GM18511 (cell line): ENCODE measurements at regions not wholly inside any gene's neighbourhood (a gene's known extent, or its start where the extent isn't known, plus 50 kb on each side); places are given as distances from the start of the nearest gene placed in this dataset.
"Not testable (repeated sequence)": the region's sequence is repeated elsewhere in the genome, so short reads cannot be mapped to it uniquely, and the experiment has no call there.

Experiments used
- ATAC-seq: cut with Tn5 transposase; IDR thresholded peaks from one replicate; pipeline ENCODE4 v1.9.1; 2021; ENCODE audit warnings: mild to moderate bottlenecking, moderate library complexity; ENCODE audit not compliant: unreplicated experiment

DNA sequence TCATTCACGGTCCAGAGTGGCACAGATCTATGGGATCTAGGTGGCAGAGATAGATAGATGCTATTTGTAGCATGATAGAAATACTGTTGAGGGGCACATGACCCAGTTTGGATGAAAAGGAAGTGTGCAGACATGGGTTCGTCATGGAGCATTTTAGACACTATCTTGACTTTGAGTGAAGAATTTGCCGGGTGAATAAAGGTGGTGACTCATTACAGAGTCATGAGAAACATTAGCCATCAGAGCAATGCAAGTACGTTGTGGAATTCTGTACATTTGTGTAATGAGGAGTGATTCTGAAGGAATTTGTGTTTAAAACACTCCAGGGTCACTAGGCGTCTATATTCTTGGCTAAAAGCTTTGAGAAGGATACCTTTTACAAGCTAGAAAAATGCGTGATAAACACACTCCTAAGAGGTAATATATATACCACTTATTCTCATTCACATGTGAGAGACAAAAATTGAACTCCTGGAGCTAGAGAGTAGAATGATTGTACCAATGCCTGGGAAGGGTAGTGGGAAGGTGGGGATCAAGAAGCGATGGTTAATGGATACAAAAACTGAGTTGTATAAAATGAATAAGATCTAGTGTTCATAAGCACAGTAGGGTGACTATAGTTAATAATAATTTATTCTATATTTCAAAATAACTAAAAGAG, 593.7 kb upstream of the LUZP2 start:
- ATAC-seq = no peak

DNA sequence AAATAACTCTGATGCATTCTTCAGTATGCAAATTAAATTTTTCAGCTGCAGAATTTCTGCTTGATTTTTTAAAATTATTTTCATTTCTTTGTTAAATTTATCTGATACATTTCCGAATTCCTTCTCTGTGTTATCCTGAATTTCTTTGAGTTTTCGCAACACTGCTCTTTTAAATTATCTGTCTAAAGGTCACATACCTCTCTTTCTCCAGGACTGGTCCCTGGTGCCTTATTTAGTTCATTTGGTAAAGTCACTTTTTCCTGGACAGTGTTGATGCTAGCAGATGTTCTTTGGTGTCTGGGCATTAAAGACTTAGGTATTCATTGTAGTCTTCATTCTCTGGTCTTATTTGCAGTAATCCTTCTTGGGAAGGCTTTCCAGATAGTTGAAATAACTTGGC, 577.4 kb upstream of the LUZP2 start:
- ATAC-seq = no peak

GRCh38 chr11:23923357-23923756, 573.5 kb upstream of the LUZP2 start:
- no peak for ATAC-seq

GRCh38 chr11:23924226-23924625, 572.6 kb upstream of the LUZP2 start:
- no peak for ATAC-seq

DNA sequence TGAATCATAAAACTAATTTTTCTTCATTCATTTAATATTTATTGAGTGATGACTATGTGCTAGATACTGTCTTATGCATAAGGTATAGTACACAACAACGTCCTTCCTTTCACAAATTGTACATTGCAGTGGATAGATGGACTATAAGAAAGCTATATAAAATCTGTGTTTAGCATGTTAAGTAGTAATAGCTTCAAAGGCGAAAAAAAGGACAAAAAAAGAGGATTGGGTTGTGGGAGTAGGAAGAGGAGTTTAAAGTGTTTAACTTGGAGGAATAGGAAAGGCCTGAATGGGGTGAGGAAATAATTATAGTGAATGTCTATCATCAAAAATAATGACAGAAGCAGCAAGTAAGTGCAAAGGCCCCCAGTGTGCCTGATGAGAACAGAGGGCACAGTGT, 565.4 kb upstream of the LUZP2 start:
- no peak for ATAC-seq

- no peak for ATAC-seq
Measured at GRCh38 chr11:23932485-23932898, 564.4 kb upstream of the LUZP2 start.

DNA sequence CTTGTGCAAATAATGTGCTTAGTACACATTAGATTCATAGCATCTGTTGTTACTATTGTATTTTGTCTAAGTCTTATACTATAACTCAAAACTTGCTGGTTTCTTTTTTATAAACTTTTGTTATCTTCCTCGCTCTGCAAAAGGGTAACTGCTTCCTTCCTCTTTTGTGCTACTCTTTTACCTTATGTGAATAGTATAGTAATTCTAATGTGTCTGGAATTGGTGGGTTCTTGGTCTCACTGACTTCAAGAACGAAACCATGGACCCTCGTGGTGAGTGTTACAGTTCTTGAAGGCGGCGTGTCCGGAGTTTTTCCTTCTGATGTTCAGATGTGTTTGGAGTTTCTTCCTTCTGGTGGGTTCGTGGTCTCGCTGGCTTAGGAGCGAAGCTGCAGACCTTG, 563.1 kb upstream of the LUZP2 start:
- ATAC-seq = no peak

DNA sequence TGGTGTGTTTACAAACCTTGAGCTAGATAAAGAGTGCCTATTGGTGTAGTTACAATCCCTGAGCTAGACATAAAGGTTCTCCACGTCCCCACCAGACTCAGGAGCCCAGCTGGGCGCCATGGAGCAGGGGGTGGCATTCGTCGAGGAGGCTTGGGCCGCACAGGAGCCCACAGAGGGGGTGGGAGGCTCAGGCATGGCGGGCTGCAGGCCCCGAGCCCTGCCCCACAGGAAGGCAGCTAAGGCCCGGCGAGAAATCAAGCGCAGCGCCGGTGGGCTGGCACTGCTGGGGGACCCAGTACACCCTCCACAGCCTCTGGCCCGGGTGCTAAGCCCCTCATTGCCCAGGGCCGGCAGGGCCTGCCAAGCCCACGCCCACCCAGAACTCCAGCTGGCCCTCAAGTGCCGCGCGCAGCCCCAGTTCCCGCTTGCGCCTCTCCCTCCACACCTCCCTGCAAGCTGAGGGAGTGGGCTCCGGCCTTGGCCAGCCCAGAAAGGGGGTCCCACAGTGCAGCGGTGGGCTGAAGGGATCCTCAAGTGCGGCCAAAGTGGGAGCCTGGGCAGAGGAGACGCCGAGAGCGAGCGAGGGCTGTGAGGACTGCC, 562.1 kb upstream of the LUZP2 start:
- not testable (repeated sequence) for ATAC-seq

DNA sequence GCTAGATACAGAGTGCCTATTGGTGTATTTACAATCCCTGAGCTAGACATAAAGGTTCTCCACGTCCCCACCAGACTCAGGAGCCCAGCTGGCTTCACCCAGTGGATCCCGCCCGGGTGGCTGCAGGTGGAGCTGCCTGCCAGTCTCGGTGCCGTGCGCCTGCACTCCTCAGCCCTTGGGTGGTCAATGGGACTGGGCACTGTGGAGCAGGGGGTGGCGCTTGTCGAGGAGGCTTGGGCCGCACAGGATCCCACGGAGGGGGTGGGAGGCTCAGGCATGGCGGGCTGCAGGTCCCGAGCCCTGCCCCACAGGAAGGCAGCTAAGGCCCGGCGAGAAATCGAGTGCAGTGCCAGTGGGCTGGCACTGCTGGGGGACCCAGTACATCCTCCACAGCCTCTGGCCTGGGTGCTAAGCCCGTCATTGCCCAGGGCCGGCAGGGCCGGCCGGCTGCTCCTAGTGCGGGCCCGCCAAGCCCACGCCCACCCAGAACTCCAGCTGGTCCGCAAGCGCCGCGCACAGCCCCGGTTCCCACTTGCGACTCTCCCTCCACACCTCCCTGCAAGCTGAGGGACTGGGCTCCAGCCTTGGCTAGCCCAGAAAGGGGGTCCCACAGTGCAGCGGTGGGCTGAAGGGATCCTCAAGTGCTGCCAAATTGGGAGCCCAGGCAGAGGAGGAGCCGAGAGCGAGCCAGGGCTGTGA, 554.6 kb upstream of the LUZP2 start:
- not testable (repeated sequence) for ATAC-seq

DNA sequence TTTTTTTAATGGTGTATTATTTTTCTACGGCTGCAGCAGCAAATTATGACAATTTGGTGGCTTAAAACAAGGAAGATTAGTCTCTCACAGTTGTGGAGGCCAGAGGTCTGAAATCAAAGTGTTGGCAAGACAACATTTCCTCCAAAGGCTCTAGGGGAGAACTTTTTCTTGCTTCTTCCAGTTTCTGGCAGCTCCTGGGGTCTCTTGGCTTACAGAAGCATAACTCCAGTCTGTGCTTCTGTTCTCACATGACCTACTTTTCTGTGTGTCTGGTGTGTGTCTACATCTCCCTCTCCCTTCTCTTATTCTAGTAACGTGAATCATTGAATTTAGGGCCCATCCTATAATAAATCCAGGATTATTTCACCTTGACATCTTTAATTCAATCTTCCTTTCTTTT, 551.9 kb upstream of the LUZP2 start:
- no peak for ATAC-seq

DNA sequence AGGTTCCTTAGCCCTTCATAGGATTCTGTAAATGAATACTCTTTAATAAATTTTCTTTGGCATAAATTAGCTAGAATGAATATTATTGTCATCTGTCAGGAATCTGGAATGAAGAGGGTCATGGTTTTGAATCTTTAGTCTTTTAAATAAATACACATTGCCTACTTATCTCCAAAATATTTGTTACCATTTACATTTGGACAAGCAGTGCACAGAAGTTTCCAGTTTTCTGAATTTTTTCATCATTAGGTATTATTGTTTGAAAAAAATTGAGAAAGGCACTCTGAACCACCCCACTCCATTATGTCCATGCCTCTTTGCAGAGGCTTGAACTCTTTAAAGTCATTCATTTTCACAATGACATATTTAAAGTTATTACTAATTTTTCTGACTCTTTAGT, 549.0 kb upstream of the LUZP2 start:
- ATAC-seq = no peak

GRCh38 chr11:23948851-23949250, 548.0 kb upstream of the LUZP2 start:
- ATAC-seq = no peak

DNA sequence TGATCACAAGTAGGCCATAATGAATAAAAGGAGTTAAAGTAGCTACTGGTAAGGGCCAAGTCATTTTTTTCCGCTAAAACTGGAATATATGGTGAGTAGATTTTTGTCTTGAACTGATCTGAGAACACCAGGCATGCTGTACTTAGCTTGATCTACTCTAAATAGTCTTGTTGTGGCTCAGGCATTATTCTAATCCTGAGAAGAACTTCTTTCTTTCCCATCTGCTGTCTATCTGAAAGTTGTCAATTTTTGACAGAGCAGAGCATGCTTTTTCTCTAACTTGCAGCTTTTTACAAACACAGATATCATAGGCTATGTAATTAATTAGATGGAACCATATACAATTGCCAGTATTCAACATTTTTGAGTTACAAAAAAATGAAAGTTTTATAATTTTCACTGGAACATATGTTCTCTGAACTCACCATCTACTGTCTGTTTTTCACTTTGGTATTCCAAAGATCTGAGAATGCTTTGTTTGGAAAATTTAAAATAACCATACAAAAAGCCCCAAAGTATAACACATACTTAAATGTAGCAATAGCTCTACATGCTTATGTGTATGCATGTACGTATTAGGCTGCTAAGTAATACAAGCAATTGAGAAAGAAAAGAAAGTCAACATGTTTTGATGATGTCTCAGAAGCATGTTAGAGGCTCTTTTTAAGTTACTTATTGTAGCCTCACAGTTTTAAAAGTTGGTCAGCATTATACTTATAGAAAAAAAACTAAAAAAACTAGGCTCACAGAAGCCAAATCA, 542.7 kb upstream of the LUZP2 start:
- no peak for ATAC-seq

- ATAC-seq = no peak
Measured at GRCh38 chr11:23954730-23955129, 542.1 kb upstream of the LUZP2 start.

DNA sequence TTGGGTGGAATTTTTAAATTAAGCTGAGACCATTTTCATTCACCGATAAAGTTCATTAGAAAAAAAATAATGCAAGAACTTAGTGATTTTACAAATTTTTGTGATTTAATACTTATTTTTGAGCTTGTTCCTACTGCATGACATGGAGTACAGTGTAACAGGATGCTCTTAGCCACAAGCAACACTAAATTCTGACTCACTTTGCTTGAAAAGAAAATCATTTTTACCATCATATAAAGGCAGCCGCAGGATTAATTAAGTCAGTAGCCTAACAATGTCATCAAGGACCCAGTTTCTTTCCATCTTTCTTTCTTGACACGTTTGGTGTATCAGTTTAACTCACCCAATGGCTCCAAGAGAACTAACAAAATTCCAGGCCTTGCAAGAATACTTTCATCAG, 540.3 kb upstream of the LUZP2 start:
- ATAC-seq = no peak

DNA sequence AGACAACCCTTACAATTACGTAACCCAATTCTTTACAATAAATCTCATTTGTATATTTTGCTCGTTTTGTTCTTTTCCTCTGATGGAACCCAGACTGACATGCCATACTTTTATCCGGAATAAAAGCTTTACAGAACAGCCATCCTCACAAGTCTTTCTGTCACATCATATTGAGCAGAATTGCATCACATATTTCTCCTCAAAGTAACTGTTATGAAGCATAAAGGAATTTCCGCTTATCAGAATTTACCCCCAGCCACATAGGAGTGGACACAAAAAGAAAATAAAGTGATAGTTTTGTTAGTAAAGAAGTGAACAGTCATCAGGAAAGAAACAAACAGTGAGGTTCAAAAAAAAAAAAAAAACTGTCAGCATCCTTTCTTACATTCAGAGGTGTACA, 539.5 kb upstream of the LUZP2 start:
- ATAC-seq = no peak

DNA sequence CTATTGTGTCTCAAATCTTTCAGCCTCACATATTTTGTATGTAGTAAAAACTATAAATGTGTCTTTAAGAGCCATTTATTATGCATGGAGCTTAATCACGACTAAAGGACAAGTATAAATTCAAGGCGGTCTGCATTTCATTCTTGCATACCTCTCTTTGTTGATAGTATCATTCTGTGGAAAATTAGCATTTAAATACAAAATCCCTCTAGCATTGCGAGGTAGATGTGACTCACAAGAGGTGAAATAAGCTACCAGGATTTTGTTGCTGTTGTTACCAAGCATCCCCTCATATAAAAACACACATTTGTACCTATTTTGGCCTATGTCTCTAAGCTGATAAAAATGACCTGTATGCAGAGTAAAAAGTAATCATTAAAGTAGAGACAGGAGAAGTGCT, 537.4 kb upstream of the LUZP2 start:
- ATAC-seq = no peak

GRCh38 chr11:23961503-23962338, 535.1 kb upstream of the LUZP2 start:
- no peak for ATAC-seq

- no peak for ATAC-seq
Measured at GRCh38 chr11:23973244-23973643, 523.6 kb upstream of the LUZP2 start.

GRCh38 chr11:23974051-23974450, 522.8 kb upstream of the LUZP2 start:
- ATAC-seq = no peak

DNA sequence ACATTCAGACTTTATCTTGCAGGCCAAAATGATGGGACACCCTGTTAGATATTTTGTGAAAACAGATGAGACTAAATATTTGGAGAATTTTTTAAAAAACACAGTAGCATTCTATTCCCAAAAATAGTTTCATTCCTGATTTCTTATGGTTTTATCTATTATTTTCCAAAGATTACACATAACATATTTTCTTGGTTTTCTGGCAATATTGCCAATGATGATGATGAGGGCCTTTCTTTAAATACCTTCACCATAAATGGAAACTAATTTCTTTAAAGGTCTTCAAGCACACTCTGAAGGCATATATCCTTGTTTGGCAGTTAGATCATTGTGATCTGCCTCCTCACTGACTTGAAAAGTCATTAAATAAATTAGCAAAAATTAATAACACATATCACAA, 522.3 kb upstream of the LUZP2 start:
- no peak for ATAC-seq
